ENCODE measurements at regions not wholly inside any gene's neighbourhood (a gene's known extent, or its start where the extent isn't known, plus 50 kb on each side); places are given as distances from the start of the nearest gene placed in this dataset.

- TF ChIP-seq SUZ12 (IDR thresholded peaks at IDR 0.05) = no peak
- TF ChIP-seq CTBP1 (IDR thresholded peaks at IDR 0.05; ENCODE audit: borderline replicate concordance) = no peak
These were observed 805.4 kb downstream of the ADCYAP1 start for GRCh38 chr18:1710114-1710513.

Measured in HEK293T (cell line).